NCI-H1105 treated with DMSO at 0.1 percent for 48 hours (cell line): ENCODE measurements at regions not wholly inside any gene's neighbourhood (a gene's known extent, or its start where the extent isn't known, plus 50 kb on each side); places are given as distances from the start of the nearest gene placed in this dataset.
"Not testable (repeated sequence)": the region's sequence is repeated elsewhere in the genome, so short reads cannot be mapped to it uniquely, and the experiment has no call there.

ENCODE experiments used
- DNase-seq: peaks from one replicate; lab custom pipeline; 2025; lab: John Stamatoyannopoulos, UW

DNA sequence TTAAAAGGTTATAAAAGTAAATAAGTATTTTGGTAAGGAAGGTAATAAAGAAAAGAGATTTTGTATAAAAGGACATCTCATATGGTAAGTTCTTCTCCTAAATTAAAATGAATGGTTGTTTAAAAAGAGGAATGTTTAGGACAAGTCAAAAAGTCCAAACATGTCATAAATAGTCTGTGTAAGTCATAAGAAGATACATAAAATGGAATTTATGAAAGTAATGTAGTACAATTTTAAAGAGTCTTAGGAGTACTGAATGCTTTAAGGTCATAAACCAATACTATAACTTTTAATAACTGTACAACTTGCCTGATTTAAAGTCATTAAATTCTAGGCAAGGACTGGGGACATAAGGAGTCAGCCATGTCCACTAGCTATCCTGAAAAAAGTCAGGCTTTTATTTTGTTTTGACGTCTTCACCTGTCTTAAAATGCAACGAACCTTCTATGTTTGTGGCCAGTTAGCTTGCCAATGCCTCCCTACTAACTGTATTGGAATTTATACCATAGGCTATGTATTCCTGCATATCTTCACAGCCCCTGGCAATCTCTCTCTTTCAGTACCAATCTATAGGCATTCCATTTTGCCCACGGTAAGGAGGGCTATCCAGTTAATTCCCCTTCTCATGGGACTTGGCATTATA, 312.3 kb upstream of the LRRTM4 start:
- no peak for DNase-seq

DNA sequence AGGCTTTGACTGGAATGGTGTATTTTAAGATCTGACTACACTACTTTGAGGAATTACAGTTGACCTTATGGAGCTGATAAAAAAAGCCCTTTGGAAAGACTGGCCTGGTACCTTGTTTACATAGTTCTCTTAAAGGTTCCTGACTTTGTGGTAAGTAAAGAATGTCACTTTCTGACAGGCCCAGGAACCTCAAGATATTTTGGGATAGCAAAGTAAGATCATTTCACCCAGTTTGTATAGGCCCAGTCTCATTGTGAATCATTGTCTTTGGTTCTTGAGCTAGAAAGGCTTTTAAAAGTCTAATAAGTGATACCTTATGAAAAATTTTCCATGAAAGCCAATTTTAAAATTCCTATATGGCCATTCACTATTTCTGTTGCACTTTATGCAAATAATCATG, 316.3 kb upstream of the LRRTM4 start:
- DNase-seq: no peak

- DNase-seq: no peak
Observed at GRCh38 chr2:77839102-77839501, 316.9 kb upstream of the LRRTM4 start.

- no peak for DNase-seq
Observed at GRCh38 chr2:77862120-77862519, 339.9 kb upstream of the LRRTM4 start.

GRCh38 chr2:77864426-77864825, 342.2 kb upstream of the LRRTM4 start:
- DNase-seq: no peak

- no peak for DNase-seq
Observed at GRCh38 chr2:77866661-77867060, 344.5 kb upstream of the LRRTM4 start.

GRCh38 chr2:77867146-77867545, 345.0 kb upstream of the LRRTM4 start:
- DNase-seq: no peak

DNA sequence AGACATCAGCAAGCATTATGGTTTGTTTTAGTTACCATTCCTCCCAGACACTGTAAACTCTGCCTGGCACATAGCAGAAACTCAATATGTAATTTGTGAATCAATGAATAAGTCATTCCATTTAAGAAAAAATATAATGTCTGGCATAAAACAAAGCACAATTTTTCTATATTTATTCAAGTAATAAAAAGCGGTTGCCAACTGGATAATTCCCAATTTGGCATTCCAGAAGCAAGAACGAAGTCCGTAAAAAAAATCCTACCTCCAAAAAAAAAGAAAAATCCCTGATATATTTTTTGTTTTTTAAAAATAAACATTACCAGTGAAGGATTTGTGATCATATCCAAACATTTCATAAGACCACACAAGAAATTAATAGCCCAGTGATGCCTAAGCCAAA, 351.3 kb upstream of the LRRTM4 start:
- DNase-seq: no peak

DNA sequence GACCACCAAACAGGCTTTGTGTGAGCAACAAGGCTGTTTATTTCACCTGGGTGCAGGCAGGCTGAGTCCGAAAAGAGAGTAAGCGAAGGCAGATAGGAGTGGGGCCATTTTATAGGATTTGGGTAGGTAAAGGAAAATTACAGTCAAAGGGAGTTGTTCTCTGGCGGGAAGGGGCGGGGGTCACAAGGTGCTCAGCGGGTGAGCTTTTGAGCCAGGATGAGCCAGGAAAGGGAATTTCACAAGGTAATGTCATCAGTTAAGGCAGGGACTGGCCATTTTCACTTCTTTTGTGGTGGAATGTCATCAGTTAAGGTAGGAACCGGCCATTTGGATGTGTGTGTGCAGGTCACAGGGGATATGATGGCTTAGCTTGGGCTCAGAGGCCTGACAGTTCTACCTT, 378.0 kb upstream of the LRRTM4 start:
- DNase-seq: not testable (repeated sequence)

DNA sequence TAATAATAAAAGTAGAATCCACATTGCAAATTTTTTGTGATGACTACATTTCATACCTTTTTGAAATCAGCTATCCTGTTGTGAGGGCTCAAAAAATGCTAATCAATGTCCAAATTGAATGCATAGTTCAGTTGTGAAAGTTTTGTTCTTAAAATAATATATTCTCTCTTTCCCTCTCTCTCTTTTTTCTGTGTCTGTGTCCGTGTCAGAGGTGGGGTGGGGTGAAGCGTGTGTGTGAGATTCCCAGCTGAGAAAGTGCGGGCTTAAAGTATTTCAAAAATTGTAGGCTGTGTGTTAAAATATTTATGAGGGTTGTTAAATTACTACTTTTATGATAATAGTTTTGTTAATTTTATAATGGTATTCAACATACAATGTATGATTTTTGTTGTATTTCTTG, 388.0 kb upstream of the LRRTM4 start:
- DNase-seq: no peak

DNA sequence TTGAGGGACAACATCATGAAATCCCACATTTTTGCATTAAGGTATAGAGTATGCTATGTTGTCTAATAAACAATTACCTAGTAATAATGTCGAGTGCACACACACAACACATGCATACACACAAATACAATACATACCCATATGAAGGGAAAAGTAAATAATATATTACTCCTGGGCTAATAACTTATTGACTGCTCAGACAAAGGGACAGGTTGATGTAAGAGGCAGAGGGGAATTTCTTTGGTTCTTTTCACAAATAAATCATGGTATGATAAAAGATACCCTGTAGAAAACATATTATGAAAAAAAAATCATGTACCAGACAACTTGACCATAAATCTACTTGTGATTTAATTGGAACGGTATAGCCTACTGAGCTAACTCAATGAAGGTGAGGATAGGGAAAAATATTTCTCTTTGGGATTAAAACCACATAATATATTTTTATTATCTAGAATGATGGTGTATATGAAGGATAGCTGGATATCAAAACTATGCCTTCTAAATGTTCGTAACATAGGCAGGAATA, 398.7 kb upstream of the LRRTM4 start:
- DNase-seq: no peak

- no peak for DNase-seq
Observed at GRCh38 chr2:77922567-77922966, 400.4 kb upstream of the LRRTM4 start.

- no peak for DNase-seq
Observed at GRCh38 chr2:77937366-77937765, 415.2 kb upstream of the LRRTM4 start.

DNA sequence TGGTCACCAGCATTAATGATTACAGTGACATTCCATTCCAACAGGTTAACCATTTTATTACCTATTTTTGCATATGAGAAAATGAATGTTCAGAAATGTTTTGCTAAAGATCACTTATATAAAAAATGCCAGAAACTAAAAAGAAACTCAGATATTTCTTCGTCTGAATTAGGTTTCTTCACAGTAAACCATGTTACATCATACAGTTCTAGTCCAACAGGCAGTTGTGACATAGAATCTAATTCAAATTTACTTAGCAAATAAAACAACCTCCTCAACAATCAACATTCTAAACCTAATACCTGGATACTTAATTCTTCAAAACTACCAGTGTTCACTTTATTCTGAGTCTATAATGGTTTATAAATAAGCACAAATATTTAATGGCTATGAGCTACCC, 416.3 kb upstream of the LRRTM4 start:
- DNase-seq: no peak

DNA sequence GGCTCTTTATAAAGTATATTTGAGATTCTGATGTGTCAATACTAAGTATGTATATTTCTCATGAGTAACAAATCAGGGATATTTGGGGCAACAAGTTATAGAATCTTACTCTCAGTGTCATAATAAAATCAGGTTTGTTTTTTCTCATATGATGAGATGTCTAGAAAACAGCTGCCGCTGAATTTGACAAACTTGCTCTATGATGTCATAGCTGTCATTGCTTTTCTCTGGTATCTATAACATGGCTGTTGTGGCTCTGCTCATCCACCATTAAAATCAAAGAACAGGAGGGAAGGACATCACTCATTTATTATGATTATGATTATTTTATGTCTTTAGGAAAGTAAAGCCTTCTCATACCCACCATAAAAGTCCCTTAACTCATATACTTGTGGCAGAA, 417.2 kb upstream of the LRRTM4 start:
- DNase-seq: no peak

DNA sequence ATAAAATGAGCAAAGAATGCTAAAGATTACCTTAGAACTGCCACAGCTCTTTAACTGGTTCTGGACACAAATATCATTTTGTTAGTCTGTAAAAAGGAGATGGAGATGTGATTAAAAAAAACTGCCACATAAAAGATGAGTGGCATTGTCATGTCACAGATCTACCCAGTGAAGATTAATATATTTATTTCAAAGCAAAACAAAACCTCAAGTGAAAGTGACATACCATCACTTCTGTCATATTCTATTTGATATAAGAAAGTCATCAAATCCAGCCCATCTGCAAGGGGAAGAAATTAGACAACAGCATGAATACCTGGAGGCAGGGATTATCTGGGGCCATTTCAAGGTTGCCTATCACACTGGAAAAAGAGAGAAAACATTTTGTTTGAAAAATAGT, 417.6 kb upstream of the LRRTM4 start:
- no peak for DNase-seq

GRCh38 chr2:77954931-77955330, 432.8 kb upstream of the LRRTM4 start:
- DNase-seq: no peak

- DNase-seq: no peak
Observed at GRCh38 chr2:77962943-77963342, 440.8 kb upstream of the LRRTM4 start.

- no peak for DNase-seq
Observed at GRCh38 chr2:77977471-77978063, 455.4 kb upstream of the LRRTM4 start.

GRCh38 chr2:77995161-77995560, 473.0 kb upstream of the LRRTM4 start:
- DNase-seq: no peak

DNA sequence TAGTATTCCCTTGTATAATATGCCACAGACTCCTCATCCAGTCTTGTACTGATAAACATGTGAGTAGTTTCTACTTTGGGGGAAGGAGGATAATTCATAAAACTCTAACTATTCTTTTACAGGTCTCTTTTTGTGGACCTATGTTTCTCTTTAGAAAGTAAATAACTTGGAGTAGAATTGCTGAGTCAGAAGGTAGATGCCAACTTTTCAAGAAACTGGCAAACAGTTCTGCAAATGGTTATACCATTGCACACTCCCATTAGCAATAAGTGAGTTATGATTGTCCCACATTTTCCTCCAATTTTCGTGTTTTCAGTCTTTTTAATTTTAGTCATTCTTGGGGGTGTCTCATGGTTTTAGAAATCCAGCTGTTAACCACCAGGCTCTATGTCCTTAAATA, 477.2 kb upstream of the LRRTM4 start:
- DNase-seq: no peak

DNA sequence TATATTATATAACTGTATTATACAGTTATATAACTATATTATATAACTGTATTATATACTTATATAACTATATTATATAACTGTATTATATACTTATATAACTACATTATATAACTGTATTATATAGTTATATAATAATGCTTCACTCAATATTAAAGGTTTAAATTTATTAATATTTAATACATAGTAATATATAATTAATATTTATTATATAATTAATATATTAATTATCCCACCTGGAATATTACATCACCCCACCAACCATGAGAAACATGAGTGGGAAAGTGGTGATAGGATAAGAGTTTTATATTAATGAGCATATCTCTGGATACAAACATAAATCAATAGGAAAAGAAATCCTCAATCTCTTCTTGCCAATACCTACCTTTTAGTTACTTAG, 487.1 kb upstream of the LRRTM4 start:
- no peak for DNase-seq

DNA sequence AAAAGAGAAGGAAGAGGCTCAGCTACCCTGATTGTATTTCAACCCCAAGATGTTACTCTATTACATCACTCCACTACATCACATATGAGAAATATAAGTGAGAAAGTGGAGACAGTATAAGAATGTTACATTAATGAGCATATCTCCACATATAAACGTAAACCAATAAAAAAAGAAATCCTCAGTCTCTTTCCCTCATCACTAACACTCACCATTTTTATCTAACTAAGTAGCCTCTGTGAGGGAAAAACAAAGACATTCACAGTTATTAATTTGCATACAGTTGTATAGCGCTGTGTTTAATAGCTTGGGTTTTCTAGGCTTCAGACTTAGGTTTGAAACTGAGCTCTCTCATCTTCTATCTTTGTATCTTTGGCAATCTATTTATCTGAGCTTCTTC, 489.1 kb upstream of the LRRTM4 start:
- DNase-seq: no peak

DNA sequence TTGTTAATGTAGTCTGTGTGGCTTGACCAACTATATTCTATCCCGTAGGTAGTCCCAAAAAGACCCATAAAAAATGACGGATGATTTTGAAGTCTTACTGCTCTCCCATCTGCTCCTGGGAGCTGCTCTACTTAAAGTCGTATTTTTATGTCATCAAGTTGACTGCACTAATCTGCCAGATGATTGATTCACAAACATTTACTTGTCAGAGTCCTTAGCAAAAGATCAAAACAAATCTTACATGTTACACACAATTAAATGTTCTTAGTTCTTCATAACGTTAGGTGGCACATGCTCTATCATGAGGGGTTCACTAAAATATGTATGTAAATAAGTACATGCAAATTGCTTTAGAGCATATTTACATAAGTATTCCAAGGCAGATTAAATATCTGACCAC, 498.3 kb upstream of the LRRTM4 start:
- no peak for DNase-seq
